Fibroblast of upper back skin (primary cell): ENCODE measurements at regions not wholly inside any gene's neighbourhood (a gene's known extent, or its start where the extent isn't known, plus 50 kb on each side); places are given as distances from the start of the nearest gene placed in this dataset.
"Not testable (repeated sequence)": the region's sequence is repeated elsewhere in the genome, so short reads cannot be mapped to it uniquely, and the experiment has no call there.

Experiments
- DNase-seq: peaks from one replicate; pipeline ENCODE4 v3.0.0-alpha.2; 2013

GRCh38 chr3:185306286-185306685 is 52.4 kb upstream of the EHHADH start:
- not testable (repeated sequence) for DNase-seq

GRCh38 chr3:185306847-185307246 is 53.0 kb upstream of the EHHADH start:
- DNase-seq: no peak

GRCh38 chr3:185308126-185308754 is 54.4 kb upstream of the EHHADH start:
- DNase-seq: peak; percentile 53

- DNase-seq: no peak
These were observed 53.6 kb upstream of the MAP3K13 start for GRCh38 chr3:185309302-185309701.

- no peak for DNase-seq
These were observed 53.1 kb upstream of the MAP3K13 start for GRCh38 chr3:185309795-185310194.

- DNase-seq: no peak
These were observed 50.9 kb upstream of the MAP3K13 start for GRCh38 chr3:185311991-185312390.
